Choroid plexus epithelial cell (primary cell): ENCODE measurements at regions not wholly inside any gene's neighbourhood (a gene's known extent, or its start where the extent isn't known, plus 50 kb on each side); places are given as distances from the start of the nearest gene placed in this dataset.
A peak's percentile ranks its signal among the peaks of the same experiment; 100 is the strongest.

ENCODE experiments used
- DNase-seq: peaks from one replicate; pipeline ENCODE4 v3.0.0-alpha.2; 2010; ENCODE audit warnings: low read depth
- H3K4me3 ChIP-seq: 2 replicates; pipeline ENCODE4 v1.5.1; 2011; ENCODE audit warnings: low read depth, mild to moderate bottlenecking, control low read depth, low read length, moderate library complexity
- CTCF ChIP-seq: conservative IDR thresholded peaks from 2 replicates; pipeline ENCODE4 v1.5.1; 2011; ENCODE audit warnings: low read depth, mild to moderate bottlenecking, control low read depth, inconsistent platforms, low read length, moderate library complexity

GRCh38 chr21:39066829-39067780 lies 116.1 kb downstream of the PSMG1 start:
- no peak overlapping the region for H3K4me3 ChIP-seq
- TF ChIP-seq CTCF: peak; percentile 2
- DNase-seq: peak; percentile 51

- no peak overlapping the region for H3K4me3 ChIP-seq
Measured at GRCh38 chr21:39065917-39066316, 117.3 kb downstream of the PSMG1 start.

GRCh38 chr21:39064325-39065012 lies 118.8 kb downstream of the PSMG1 start:
- no peak for DNase-seq
- TF ChIP-seq CTCF: no peak

More at GRCh38 chr21:39065917-39066316, 117.3 kb downstream of the PSMG1 start:
- TF ChIP-seq CTCF: no peak
- DNase-seq: no peak

GRCh38 chr21:39063517-39063916 lies 119.7 kb downstream of the PSMG1 start:
- TF ChIP-seq CTCF: no peak
- H3K4me3 ChIP-seq: no peak overlapping the region
- no peak for DNase-seq

More at GRCh38 chr21:39064325-39065012, 118.8 kb downstream of the PSMG1 start:
- H3K4me3 ChIP-seq: no peak overlapping the region

GRCh38 chr21:39062196-39062595 lies 121.1 kb downstream of the PSMG1 start:
- DNase-seq: no peak
- TF ChIP-seq CTCF: no peak
- no peak overlapping the region for H3K4me3 ChIP-seq

- no peak for DNase-seq
- TF ChIP-seq CTCF: no peak
Measured at GRCh38 chr21:39061766-39062165, 121.5 kb downstream of the PSMG1 start.

More at GRCh38 chr21:39061766-39062165, 121.5 kb downstream of the PSMG1 start:
- H3K4me3 ChIP-seq: no peak overlapping the region
